ENCODE measurements at regions not wholly inside any gene's neighbourhood (a gene's known extent, or its start where the extent isn't known, plus 50 kb on each side); places are given as distances from the start of the nearest gene placed in this dataset.

DNA sequence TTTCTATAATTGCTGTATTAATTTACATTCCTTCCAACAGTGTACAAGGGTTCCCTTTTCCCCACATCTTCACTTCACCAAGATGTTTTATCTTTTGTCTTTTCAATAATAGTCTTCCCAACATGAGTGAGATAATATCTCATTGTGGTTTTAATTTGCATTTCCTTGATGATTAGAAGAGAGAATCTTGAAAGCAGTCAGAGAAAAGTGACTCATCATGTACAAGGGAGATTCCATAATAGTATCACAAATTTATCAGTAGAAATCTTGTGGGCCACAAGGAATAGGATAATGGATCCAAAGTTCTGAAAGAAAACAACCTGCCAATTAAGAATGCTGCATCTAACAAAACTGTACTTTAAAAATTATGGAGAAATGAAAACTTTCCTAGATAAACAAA lies 189.3 kb downstream of the NECTIN3 start:
- Histone ChIP-seq H4K20me1 (ENCODE audit: insufficient read depth, low read length) (no peaks in the 10 kb centered on the region), H3K36me3 (ENCODE audit: insufficient read depth, low read length) (no peaks in the 10 kb centered on the region), H3K4me1 (ENCODE audit: insufficient read depth, low read length, poor library complexity, severe bottlenecking) (no peaks in the 10 kb centered on the region), H2AFZ (ENCODE audit: low read length) (no peak overlapping the region), H3K79me2 (ENCODE audit: insufficient read depth, low read depth, low read length) (no peaks in the 10 kb centered on the region), H3K9me2 (ENCODE audit: insufficient read depth, low read length) (no peaks in the 10 kb centered on the region), H3K4me2 (ENCODE audit: low read length) (no peak overlapping the region), H3K4me3 (ENCODE audit: low read depth, low read length, poor library complexity, severe bottlenecking) (no peak overlapping the region), H3K9me3 (ENCODE audit: low read length) (no peaks in the 10 kb centered on the region), H3K27ac (ENCODE audit: low read depth, low read length, poor library complexity, severe bottlenecking) (no peak overlapping the region)
- intact Hi-C loops (cut with micrococcal nuclease; ENCODE audit: unreplicated experiment), result no loop called here
- POLR2A ChIA-PET, result no interaction called here
- TF ChIP-seq EZH2phosphoT487 (IDR thresholded peaks at IDR 0.05; ENCODE audit: borderline replicate concordance, low read depth, low read length), result no peak
- TF ChIP-seq CTCF (conservative IDR thresholded peaks at IDR 0.05; ENCODE audit: low read length), result no peak
- no peak for DNase-seq (ENCODE audit: low spot score)
- CTCF ChIA-PET (ENCODE audit: unreplicated experiment), result no interaction called here
- BruUV-seq (replicated peaks), result no TSS peak

DNA sequence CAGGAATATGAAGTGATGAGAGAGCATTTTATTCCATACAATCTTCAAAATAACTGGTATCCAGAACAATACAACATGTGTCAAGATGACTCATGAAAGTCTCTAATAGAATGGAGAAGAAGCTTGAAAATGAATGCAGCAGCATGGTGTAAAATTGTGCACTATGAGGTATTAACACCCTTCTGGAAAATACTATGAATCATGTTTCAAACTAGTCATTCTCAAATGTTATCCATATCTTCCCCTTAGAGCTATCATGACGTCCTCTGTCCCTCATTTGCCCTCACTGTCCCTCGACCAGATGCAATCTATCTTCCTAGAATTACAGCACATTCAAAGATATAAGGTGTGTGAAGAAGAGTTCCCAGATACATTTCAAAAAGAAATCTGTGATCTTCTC lies 198.2 kb downstream of the NECTIN3 start:
- CTCF ChIA-PET (ENCODE audit: unreplicated experiment), result no interaction called here
- no peak overlapping the region for H3K4me2 ChIP-seq (ENCODE audit: low read length)
- no peak overlapping the region for H2AFZ ChIP-seq (ENCODE audit: low read length)

DNA sequence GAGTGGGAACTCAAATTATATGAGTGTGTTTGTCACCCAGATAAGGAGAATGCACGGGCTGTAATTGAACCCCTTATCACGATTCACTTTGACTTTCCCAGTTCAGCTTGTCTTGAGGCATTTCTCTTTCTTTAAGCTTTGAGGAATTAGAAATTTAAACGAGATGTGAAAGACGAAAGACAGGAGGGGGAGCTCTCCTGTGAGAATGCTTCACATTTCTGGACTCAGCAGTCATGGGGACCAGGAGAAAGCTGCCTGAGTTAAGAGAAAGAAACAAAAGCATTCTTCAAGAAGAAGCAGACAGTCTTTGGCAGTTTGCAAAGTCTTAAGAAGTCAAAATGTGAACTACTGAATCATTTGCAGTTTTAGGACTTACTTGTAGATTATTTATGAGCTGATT lies 205.6 kb downstream of the NECTIN3 start:
- DNase-seq (ENCODE audit: low spot score), result no peak

More for the DNA sequence above, 198.2 kb downstream of the NECTIN3 start:
- Histone ChIP-seq H3K9me2 (ENCODE audit: insufficient read depth, low read length) (no peaks in the 10 kb centered on the region), H3K79me2 (ENCODE audit: insufficient read depth, low read depth, low read length) (no peaks in the 10 kb centered on the region), H3K4me3 (ENCODE audit: low read depth, low read length, poor library complexity, severe bottlenecking) (no peak overlapping the region), H3K9me3 (ENCODE audit: low read length) (no peaks in the 10 kb centered on the region), H3K4me1 (ENCODE audit: insufficient read depth, low read length, poor library complexity, severe bottlenecking) (no peaks in the 10 kb centered on the region), H3K36me3 (ENCODE audit: insufficient read depth, low read length) (no peaks in the 10 kb centered on the region), H3K27ac (ENCODE audit: low read depth, low read length, poor library complexity, severe bottlenecking) (no peak overlapping the region), H4K20me1 (ENCODE audit: insufficient read depth, low read length) (no peaks in the 10 kb centered on the region)
- POLR2A ChIA-PET, result no interaction called here
- no peak for DNase-seq (ENCODE audit: low spot score)
- TF ChIP-seq CTCF (conservative IDR thresholded peaks at IDR 0.05; ENCODE audit: low read length), result no peak
- TF ChIP-seq EZH2phosphoT487 (IDR thresholded peaks at IDR 0.05; ENCODE audit: borderline replicate concordance, low read depth, low read length), result no peak
- no TSS peak for BruUV-seq (replicated peaks)
- intact Hi-C loops (cut with micrococcal nuclease; ENCODE audit: unreplicated experiment), result no loop called here

More for the DNA sequence above, 205.6 kb downstream of the NECTIN3 start:
- CTCF ChIA-PET (ENCODE audit: unreplicated experiment), result no interaction called here
- Histone ChIP-seq H2AFZ (ENCODE audit: low read length) (no peak overlapping the region), H3K4me2 (ENCODE audit: low read length) (no peak overlapping the region), H3K9me2 (ENCODE audit: insufficient read depth, low read length) (no peaks in the 10 kb centered on the region), H3K36me3 (ENCODE audit: insufficient read depth, low read length) (no peaks in the 10 kb centered on the region), H3K9me3 (ENCODE audit: low read length) (no peaks in the 10 kb centered on the region), H3K79me2 (ENCODE audit: insufficient read depth, low read depth, low read length) (no peaks in the 10 kb centered on the region), H3K4me3 (ENCODE audit: low read depth, low read length, poor library complexity, severe bottlenecking) (no peak overlapping the region), H3K27ac (ENCODE audit: low read depth, low read length, poor library complexity, severe bottlenecking) (no peak overlapping the region), H4K20me1 (ENCODE audit: insufficient read depth, low read length) (no peaks in the 10 kb centered on the region), H3K4me1 (ENCODE audit: insufficient read depth, low read length, poor library complexity, severe bottlenecking) (no peaks in the 10 kb centered on the region)
- TF ChIP-seq CTCF (conservative IDR thresholded peaks at IDR 0.05; ENCODE audit: low read length) (0 out of 2 replicates have a peak, but pooled peaks have one; percentile 19), EZH2phosphoT487 (IDR thresholded peaks at IDR 0.05; ENCODE audit: borderline replicate concordance, low read depth, low read length) (no peak)
- intact Hi-C loops (cut with micrococcal nuclease; ENCODE audit: unreplicated experiment), result no loop called here
- BruUV-seq (replicated peaks), result no TSS peak
- POLR2A ChIA-PET, result interaction anchor here (1.0 kb wide), 1 partner anchor 11 kb away, joined by 4 read pairs; no protein-coding TSS in a partner anchor
